AG08396 (cell line): ENCODE measurements at regions not wholly inside any gene's neighbourhood (a gene's known extent, or its start where the extent isn't known, plus 50 kb on each side); places are given as distances from the start of the nearest gene placed in this dataset.

Experiments
- DNase-seq: peaks from one replicate; pipeline ENCODE4 v3.0.0; 2012; ENCODE audit warnings: low spot score, mixed read lengths

DNA sequence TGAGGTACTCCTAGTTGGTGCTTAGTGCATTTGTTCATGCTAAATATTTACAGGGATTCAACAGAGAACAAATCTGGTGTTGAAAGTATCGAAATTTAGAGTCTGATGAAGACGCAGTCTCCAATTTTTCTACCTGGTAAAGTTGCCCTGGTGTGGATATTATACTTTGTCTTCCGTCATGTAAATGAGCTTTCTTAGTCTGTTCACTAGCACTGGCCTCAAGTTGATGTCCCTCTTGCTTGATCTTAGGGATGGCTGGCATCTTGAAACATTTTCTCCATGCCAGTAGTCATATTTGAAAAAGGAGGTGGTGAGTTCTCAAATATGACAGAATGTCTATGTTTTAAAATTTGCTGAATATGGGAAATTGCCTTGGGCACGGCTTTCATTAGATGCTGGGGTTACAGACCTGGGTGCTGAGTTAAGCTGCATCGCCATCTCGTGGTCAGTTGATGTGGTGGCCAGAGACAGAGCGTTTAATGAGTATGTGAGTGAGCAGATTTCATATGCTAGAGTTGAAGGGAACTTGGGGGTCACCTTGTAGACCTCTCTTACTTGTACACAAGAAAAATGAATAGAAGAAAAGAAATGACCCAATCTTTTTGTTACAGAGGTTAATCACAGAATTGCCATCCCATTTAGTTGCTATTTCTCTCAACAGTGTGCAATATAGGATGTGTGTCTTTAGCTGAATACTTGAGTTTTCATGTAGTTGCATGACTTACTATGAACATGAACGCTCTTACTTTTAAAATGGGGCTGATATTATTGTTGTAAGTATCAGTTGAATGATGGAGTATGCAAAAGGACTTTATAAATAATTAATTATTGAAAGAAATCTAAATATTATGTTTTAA, 172.8 kb upstream of the DCN start:
- peak; percentile 68 for DNase-seq

DNA sequence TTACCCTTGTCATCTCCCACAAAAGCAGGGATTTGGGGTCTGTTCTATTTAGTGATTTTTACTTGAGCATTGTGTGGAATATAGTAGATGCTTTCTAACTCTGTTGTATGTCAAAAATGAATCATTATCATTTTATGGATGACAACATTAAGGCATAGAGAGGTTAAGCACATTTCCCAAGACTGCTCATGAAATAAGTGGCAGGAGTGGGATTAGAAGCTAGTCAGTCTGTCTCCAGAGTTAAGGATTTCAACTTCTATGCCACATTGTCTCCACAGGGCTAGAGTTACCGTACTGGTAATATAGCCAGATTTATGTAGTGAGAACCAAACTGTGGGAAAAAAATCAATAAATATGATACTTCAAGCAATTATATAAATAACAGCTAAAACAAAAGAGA, 170.6 kb upstream of the DCN start:
- DNase-seq = no peak

DNA sequence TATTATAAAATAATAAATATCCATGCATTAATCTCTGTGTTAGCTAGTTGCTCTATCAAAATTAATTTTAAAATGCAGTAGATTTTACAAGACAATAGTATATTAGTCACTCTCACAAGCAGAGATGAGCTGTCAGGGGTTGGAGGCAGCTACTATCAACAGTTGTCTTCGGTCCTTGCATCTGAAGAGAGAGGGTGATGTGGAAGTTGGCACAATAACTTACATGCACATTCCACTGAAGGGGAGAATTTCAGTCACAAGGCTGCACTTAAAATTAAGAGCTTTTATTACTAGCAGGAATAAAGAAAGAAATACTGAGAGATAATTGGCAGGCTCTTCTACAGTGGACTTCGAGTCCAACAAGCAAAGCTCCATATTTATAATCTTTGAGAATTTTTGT, 166.9 kb upstream of the DCN start:
- DNase-seq = no peak

DNA sequence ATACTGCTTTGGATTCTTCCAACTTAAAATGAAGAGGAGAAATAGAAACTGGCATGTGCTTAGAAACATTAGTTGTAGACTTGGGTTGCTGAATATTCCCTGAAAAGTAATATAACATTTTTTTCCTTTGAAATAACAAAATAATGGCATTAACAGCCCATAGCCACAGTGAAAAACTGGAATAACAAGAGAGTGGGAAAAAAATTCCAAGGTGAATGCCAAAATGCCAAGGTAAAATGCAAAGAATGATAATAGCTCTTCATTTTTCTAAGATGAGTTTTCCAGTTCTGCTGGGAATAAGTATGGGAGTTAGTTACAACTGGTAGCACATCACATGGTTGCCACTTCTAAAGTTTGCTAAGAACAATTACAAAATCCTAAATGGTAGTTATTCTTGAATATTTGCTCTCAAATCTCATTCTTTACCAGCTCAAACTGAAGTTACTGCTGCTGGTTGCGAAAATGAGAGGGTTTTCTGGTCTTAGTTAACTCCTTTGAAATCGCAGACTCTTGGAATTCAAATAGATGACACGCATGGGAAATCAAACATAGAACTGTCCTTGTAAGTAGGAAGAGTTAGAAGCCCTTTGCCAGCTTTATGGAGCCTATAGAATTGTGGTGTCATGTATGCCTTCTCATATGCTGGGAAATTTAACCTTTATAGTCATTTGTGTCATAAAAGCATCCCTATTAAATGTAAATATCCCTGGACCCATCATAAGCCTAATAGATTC, 165.0 kb upstream of the DCN start:
- DNase-seq = no peak

DNA sequence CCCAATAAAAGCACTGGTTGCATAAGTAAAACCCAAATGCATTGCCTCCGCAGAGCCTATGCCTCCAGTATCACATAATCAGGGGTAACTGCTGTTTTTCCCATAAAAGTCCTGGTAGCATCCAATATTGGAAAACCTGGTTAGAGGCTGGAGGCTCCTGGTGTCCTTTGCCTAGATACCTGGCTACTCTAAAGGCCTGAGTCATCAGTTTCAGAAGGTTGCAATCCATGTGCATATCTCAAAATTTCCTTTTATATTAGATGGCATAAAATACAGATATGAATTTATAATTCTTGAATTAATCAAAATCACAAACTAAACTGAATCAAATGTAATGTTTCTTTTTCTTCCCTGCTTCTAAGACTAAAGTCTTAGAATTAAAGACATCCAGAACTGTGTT, 164.2 kb upstream of the DCN start:
- no peak for DNase-seq

DNA sequence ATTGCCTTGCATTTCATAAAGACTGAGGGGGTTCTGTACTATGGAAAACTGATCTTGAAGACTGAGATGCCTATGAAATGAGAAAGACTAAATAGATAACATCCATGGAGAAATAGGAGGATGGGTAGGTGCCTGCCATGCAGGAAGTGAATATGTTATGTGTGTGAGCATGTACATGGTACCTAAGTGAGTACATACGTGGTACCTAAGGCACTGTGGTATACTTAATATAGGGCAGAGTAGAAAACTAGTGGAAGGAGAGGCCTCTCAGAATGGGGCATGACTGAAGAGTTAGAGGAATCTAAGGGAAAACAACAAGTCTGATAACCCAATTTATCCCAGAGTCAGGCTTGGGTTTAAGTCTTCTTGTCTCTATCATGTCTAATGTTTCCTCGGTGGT, 161.8 kb upstream of the DCN start:
- DNase-seq = no peak

DNA sequence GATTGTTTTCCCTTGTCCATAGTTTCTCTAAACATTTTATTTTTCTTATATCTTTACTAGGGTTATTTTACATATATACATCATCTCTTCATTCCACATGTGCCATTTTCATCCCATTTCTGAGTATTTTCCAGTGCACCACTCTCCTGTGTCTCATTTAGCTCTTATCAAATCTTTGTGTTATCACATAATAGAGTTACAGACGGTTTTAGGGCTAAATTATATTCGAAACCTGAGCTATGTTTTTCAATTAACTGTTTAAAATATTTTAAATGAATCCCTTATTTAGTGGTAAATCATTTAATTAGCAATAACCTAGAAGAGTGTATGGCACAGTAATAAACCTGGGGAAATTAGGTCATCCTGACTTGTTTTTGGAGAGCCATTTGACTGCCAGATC, 160.4 kb upstream of the DCN start:
- DNase-seq = no peak

DNA sequence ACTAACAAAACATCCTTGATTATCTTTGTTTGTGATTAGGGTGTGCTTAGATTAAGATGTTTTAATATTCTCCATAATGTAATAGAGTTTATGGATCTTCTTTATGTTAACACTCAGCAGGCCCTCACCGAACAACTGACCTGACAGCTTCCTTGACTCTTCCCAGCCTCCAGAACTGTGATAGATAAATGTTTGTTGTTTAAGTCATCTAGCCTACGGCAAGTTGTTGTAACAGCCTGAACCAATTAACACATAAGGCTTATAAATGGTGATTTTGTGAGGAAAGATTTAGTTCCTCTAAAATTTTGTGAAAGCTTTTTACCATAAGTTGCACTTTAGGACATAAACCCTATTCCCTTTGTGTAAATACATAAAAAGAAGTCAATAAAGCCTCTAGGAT, 156.5 kb upstream of the DCN start:
- no peak for DNase-seq

DNA sequence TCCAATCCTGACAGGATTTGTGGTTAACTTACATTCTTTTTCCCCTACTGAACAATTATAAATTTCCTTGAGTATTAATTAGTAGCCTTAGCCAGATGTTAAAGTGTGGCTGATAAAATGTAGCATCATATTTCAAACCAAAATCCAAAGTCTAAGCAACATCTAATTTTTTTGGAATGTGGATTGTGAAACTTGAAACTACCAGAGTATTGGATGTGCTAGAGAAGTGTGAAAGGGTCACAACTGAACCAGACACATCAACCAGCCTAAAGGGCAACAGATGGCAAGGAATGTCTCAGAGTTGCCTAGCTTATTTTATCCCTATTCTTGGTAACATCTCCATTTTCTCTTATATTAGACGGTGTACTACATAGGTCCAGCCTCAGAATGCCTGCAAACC, 153.1 kb upstream of the DCN start:
- DNase-seq = no peak

DNA sequence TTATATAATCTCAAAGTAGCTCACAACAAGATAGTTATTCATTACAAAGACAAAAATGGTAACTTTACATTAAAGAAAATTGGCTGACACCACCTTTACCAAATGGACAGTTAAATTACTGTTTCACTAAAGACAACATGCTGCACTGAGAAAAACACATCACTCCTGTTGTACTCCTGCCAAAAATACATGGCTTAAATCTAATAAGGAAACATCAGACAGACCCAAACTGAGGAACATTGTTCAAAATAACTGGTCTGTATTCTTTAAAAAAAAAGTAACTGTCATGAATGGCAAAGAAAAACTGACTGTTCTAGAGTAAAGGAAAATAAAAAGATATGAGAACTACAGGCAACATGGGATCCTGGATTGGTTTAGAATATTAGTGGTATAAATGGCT, 151.3 kb upstream of the DCN start:
- DNase-seq = no peak

DNA sequence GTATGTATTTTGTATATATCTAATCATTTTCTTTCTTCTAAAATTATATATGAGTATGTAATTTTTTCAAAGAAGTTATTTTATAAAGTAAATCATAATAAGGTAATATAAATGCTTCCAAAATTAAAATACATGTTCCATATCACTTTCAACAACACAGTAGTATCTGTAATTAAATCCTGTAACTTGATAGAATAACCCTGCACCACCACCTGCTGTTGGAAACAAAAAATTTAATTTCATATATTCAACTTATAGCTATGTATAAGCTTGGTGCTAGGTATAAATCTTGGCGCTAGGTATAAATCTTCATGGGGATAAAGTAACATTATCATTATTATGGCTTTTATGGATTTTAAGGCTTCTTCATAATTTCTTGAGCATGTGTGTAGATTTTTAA, 149.7 kb upstream of the DCN start:
- DNase-seq = no peak

DNA sequence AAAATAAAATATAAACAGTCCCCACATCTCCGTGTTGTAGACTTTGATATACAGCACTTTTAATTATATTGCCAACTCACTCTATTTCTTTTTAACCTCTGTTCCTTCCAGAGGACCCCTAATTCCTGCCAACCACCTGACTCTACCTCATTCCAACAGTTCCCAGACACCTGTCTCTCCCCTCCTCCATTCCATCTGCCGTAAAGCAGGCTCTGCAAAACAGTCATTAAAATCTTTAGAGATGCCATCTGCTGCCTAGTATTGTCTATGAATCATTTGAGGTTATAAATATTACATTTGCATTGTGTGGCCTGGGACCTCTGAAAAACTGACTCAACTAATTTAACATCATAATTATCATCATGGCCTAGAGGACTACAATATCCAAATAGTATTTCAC, 148.8 kb upstream of the DCN start:
- no peak for DNase-seq

DNA sequence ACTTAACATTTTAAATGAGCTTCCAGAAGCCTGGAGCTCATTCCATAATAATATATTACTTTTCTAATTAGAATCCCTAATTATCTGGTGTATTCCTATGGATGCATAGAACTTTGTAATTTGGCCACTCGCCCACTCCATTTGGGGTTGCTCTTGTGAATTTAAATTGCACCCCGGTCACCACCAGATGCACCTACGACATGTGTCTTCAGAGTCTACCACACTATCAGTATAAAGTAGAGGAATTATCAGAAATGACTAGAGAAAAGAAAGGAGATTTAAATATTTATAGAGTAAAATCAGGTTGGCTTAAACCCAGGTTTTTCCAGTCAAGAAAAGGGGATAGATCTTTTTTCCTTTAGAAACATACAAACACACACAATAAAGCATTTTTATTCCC, 145.8 kb upstream of the DCN start:
- DNase-seq = no peak

DNA sequence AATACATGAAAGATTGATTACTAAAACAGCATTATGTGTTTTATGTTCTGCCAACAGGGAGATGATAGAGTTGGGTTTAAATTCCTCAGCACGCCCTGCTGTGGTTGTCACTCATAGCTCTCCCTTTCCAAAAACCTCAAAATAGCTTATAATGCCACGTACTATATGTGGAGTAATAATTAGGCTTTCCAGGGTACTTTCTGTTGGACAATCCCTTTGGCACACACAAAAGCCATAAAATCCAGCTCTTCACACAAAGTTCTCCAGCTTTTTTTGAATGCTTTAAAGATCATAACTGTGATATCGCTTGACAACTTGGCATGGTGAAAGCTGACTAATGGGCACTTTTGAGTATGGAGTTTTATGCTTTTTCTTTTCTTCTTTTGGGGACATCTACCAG, 145.3 kb upstream of the DCN start:
- DNase-seq = no peak

DNA sequence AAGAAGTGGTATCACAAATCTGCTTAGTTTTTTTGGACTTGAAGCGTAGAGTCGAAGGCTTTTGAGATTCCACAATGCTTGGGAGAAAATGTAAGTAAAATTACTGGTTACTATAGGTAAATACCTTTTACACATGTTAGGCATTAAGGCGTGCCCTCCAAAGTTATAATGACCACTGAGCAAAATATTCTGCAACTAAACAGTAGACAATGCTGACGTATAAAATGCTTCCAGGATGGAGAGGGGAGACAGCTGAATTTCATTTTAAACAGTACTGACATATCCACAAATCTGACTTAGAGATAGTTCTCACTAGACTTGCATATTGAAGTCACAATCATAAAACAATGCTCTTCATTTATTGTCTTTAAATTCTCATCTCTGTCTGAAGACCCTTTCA, 144.5 kb upstream of the DCN start:
- DNase-seq = no peak

DNA sequence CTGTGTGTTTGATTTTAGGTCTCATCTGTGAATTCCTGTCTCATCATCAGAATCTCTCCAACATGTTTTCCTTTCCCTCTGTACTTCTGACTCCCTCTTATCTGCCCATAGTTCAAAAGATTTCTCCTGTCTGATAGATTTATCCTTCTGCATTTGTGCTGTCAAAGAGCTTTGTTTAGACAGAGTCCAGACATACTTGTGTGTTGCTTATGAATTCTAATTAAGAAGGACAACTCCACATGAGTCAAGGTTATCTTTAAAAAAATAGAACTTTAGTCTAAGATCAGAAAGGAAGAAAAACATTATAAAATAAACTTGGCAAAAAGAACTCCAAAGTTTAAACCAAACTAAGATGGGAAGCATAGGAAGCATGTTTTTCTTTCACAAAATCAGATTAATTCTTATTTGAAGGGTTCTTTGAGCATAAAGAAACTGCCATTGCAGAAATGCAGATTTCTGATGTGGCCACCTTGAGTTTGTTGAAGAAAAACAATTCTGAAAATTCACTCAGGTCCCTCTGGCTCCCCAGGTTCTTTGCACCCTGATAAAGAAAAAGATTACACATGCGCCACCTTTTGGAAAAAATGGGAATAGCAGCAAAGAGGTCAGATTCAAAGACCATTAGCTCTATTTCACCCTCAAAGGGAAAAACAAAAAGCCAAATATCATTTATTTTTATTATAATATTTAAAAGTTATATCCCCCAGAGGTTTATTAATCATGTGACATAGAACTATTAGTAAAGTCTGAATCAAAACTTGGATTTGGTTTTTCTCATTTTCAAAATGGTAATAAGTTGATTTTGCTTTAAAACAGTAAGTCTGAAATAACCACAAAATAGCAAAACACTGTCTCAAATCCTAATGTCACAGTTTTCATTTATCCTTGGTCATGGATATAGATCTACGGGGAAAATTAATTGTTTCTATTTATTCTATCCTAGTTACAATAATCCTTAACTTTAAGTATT, 143.7 kb upstream of the DCN start:
- DNase-seq = peak; percentile 22

DNA sequence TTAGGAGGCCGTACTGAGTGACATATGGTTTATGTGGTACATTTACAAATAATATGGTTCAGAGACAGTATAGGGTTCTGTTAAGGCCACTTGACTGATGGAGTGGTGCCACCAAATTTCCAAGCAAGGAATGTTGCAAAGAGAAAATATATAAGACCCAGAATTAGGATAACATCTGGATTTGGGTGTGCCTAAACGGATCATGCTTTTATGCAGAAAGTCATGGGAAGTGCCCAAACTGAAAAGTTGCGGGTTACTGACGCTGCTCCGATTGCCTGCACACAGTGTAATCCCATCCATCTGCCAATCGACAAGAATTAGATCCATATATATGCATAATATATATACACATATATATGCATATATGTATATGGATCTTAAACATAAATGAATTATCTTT, 138.4 kb upstream of the DCN start:
- no peak for DNase-seq

DNA sequence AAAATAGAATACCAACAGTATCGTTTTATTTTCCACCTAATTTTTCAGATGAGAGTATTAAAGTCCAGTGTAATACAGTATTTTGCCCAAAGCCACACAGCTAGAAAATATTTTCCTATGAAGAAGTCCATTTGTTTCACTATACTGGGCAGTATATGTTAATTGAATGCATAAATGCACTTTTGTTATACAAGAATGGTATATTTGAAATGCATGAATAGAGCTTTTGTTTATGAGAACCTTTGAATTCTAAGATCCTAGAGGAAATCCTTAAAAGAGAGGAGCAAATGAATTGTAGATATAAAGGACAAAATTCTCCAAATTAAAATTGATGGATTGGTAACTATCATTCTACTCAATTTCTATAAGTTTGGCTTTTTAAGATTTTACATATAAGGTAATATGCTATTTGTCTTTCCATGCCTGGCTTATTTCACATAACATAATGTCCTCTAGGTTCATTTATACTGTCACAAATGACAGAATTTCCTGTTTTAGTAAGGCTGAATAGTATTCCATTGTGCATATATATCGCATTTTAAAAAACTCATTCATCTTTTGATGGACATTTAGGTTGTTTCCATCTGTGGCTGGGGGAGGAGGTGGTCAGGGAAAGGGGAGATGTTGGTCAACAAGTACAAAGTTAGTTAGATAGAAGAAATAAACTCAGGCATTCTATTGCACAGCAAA, 136.6 kb upstream of the DCN start:
- DNase-seq = no peak

DNA sequence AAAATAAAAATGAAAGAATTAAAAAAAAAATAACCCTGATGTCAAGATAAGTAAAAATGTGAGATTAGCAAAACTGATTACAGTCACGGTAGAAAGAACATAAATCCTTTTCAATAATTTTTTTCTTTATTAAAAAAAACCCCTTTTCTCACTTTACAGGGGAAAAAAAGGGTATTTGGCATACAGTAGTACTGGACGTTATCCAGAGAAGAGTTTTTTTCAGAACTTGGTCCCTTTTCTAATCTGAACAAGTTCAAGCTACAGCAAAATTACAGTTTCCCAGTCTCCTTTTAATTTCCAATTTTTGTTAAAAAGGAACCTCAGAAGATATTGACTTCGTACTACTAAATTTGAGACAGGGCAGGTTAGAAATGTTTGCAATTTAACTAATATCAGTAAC, 134.7 kb upstream of the DCN start:
- DNase-seq = no peak

DNA sequence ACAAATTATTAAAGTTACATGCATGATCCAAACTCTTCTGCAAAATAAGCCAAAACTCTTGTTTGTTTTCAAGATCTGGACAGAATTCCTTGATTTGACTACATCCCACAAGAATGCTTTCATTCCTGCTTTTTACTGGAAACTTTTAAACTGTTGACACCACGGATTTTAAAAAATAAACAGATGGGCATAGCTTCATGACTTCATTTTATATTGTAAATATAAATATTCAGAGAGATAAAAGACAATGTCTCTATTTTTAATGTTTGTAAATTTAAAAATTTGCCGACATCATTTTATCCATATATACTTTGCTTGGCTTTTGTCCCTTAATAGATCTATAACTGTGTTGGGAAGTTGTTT, 134.3 kb upstream of the DCN start:
- DNase-seq = no peak

DNA sequence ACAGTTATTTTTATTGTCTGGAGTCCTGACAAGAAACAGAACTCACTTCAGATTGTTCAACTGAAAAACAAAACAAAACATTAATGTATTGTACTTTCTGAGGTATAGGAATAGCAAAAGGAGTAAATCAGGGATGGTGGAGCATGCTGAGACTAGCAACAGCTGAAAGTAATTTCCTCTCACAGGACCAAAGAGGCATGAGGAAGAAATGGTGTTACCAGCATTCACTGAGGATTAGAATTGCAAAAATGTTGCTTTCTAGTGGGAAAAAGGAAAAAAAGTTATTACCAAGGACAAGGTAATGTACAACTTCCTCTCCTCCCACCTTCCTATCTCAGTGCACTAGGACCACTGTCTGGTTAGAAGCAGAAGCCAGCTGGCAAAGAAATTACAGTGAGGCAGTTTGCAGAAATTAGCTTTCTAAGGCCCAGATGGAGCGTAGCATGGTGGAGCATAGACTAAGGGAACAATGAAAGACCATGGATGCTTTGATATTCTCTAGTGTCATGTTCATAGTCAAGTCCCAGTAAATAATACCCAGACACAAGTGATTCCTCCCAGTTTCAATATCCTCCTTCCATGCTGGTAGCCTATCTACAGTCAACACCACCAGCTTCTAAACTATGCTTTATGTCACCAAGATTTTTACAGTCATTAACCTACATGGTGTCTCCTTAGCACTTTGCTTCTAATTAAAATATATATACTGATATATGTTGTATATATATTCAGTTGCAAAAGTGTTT, 133.7 kb upstream of the DCN start:
- DNase-seq = no peak
